ENCODE measurements at regions not wholly inside any gene's neighbourhood (a gene's known extent, or its start where the extent isn't known, plus 50 kb on each side); places are given as distances from the start of the nearest gene placed in this dataset.
"Not testable (repeated sequence)": the region's sequence is repeated elsewhere in the genome, so short reads cannot be mapped to it uniquely, and the experiment has no call there.

DNA sequence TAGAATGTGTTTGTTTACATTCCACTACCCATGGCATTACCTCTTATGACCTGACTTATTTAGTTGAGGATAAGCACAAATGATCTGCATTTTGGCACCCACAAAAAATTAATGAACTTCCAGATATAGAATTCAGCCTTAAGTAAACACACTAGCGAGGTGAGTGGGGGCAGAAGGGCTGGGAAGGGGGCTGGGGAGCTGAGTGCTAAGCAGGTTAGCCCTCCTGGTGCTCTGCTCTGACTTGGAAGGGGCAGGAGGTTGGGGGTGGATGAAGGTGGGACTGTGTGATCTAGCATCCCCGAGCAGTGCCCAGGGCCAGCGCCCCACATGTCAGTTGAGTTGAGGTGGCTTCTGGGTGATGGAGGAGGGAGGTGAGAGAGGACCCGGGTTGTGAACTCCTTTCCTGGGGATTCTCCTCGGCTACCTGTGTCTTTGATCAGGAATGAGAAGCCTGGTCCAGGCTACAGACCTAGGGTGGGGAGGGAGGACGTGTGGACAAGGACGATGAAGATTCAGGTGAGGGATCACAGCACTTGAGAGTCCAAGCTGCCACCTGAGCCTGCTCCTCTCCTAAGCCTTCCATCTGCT, 178.6 kb upstream of the SMAD3 start:
- Histone ChIP-seq H3K27me3 (ENCODE audit: control insufficient read depth, insufficient read depth, low read length) (no peaks in the 10 kb centered on the region), H3K9me3 (ENCODE audit: control insufficient read depth, low read length) (no peaks in the 10 kb centered on the region), H3K4me3 (ENCODE audit: low read depth, low read length) (no peak overlapping the region), H3K9ac (no peak overlapping the region), H3K4me1 (peaks cover 16% of the 10 kb centered on the region), H3K4me2 (ENCODE audit: low read length) (no peak overlapping the region), H3K79me2 (no peaks in the 10 kb centered on the region), H3K36me3 (ENCODE audit: control insufficient read depth, insufficient read depth, low read length) (no peaks in the 10 kb centered on the region), H3K27ac (no peak overlapping the region), H2AFZ (no peak overlapping the region)
- TF ChIP-seq, protein P1, sequence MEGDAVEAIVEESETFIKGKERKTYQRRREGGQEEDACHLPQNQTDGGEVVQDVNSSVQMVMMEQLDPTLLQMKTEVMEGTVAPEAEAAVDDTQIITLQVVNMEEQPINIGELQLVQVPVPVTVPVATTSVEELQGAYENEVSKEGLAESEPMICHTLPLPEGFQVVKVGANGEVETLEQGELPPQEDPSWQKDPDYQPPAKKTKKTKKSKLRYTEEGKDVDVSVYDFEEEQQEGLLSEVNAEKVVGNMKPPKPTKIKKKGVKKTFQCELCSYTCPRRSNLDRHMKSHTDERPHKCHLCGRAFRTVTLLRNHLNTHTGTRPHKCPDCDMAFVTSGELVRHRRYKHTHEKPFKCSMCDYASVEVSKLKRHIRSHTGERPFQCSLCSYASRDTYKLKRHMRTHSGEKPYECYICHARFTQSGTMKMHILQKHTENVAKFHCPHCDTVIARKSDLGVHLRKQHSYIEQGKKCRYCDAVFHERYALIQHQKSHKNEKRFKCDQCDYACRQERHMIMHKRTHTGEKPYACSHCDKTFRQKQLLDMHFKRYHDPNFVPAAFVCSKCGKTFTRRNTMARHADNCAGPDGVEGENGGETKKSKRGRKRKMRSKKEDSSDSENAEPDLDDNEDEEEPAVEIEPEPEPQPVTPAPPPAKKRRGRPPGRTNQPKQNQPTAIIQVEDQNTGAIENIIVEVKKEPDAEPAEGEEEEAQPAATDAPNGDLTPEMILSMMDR (IDR thresholded peaks at IDR 0.05) = no peak

GRCh38 chr15:66889298-66889697, 176.1 kb upstream of the SMAD3 start:
- H3K4me2 ChIP-seq (ENCODE audit: low read length); H2AFZ ChIP-seq: not testable (repeated sequence)

GRCh38 chr15:66891776-66892175, 173.6 kb upstream of the SMAD3 start:
- Histone ChIP-seq H3K4me2 (ENCODE audit: low read length) (no peak overlapping the region), H3K27ac (no peak overlapping the region), H3K9me3 (ENCODE audit: control insufficient read depth, low read length) (no peaks in the 10 kb centered on the region), H3K36me3 (ENCODE audit: control insufficient read depth, insufficient read depth, low read length) (no peaks in the 10 kb centered on the region), H3K79me2 (no peaks in the 10 kb centered on the region), H2AFZ (no peak overlapping the region), H3K4me3 (ENCODE audit: low read depth, low read length) (no peak overlapping the region), H3K9ac (no peak overlapping the region), H3K4me1 (no peaks in the 10 kb centered on the region), H3K27me3 (ENCODE audit: control insufficient read depth, insufficient read depth, low read length) (no peaks in the 10 kb centered on the region)
- TF ChIP-seq, protein P1 (IDR thresholded peaks at IDR 0.05) = no peak

More at GRCh38 chr15:66889298-66889697, 176.1 kb upstream of the SMAD3 start:
- not testable (repeated sequence) for H3K4me3 ChIP-seq (ENCODE audit: low read depth, low read length); H3K79me2 ChIP-seq; H3K9me3 ChIP-seq (ENCODE audit: control insufficient read depth, low read length); H3K27ac ChIP-seq; H3K4me1 ChIP-seq; H3K9ac ChIP-seq; H3K27me3 ChIP-seq (ENCODE audit: control insufficient read depth, insufficient read depth, low read length); H3K36me3 ChIP-seq (ENCODE audit: control insufficient read depth, insufficient read depth, low read length)

DNA sequence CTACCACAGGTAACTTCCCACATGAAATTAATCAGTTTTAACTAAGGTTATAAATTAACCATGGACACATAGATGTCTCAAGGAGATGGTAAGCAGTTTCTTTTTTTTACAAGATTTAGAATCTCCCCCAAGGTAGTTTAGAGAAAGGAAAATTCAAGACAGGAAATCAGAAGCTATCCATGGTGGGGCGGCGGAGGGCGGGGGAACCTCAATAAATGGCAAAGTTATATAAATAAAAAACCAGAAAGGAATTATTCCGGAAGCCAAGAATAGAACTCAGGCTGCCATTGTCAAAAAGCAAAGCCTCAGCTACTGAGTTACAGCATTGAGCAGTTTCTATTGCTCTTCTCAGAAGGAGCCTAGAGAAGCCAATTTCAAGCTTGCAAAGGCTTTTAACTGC, 172.1 kb upstream of the SMAD3 start:
- no peak overlapping the region for H3K4me3 ChIP-seq (ENCODE audit: low read depth, low read length)
- no peaks in the 10 kb centered on the region for H3K4me1 ChIP-seq
- H3K36me3 ChIP-seq (ENCODE audit: control insufficient read depth, insufficient read depth, low read length) = no peaks in the 10 kb centered on the region
- TF ChIP-seq, protein P1 (IDR thresholded peaks at IDR 0.05) = no peak
- H2AFZ ChIP-seq = no peak overlapping the region
- H3K9me3 ChIP-seq (ENCODE audit: control insufficient read depth, low read length) = no peaks in the 10 kb centered on the region
- no peak overlapping the region for H3K27ac ChIP-seq
- H3K79me2 ChIP-seq = no peaks in the 10 kb centered on the region
- no peak overlapping the region for H3K9ac ChIP-seq
- H3K4me2 ChIP-seq (ENCODE audit: low read length) = no peak overlapping the region
- H3K27me3 ChIP-seq (ENCODE audit: control insufficient read depth, insufficient read depth, low read length) = no peaks in the 10 kb centered on the region

GRCh38 chr15:66894363-66894762, 171.0 kb upstream of the SMAD3 start:
- no peaks in the 10 kb centered on the region for H3K9me3 ChIP-seq (ENCODE audit: control insufficient read depth, low read length)
- TF ChIP-seq, protein P1 (IDR thresholded peaks at IDR 0.05) = no peak
- H3K79me2 ChIP-seq = no peaks in the 10 kb centered on the region
- H3K4me2 ChIP-seq (ENCODE audit: low read length) = no peak overlapping the region
- H3K27me3 ChIP-seq (ENCODE audit: control insufficient read depth, insufficient read depth, low read length) = no peaks in the 10 kb centered on the region
- H3K27ac ChIP-seq = no peak overlapping the region
- H3K4me1 ChIP-seq = no peaks in the 10 kb centered on the region
- H3K36me3 ChIP-seq (ENCODE audit: control insufficient read depth, insufficient read depth, low read length) = no peaks in the 10 kb centered on the region
- no peak overlapping the region for H3K9ac ChIP-seq
- H3K4me3 ChIP-seq (ENCODE audit: low read depth, low read length) = no peak overlapping the region
- no peak overlapping the region for H2AFZ ChIP-seq
